RWPE1 (cell line): ENCODE measurements at regions not wholly inside any gene's neighbourhood (a gene's known extent, or its start where the extent isn't known, plus 50 kb on each side); places are given as distances from the start of the nearest gene placed in this dataset.

Experiments
- CTCF ChIA-PET: fragments of 350-600 bp; sonication (Branson Sonifier 250); formaldehyde crosslinking; extraction: SDS; loops from one replicate; lab custom pipeline; 2021; lab: Yijun Ruan, JAX
- POLR2A ChIA-PET: fragments of 400-600 bp; formaldehyde crosslinking; extraction: SDS; loops from one replicate; lab custom pipeline; 2020; ENCODE audit warnings: antibody characterized with exemption; ENCODE audit not compliant: low non-redundant PET; lab: Yijun Ruan, JAX
- DNase-seq: peaks from one replicate; pipeline ENCODE4 v3.0.0; 2012; ENCODE audit warnings: low spot score
- H3K27ac ChIP-seq: fragments of 450-650 bp; 2 replicates; pipeline ENCODE4 v1.5.1; 2017
- CTCF ChIP-seq: fragments of 450-650 bp; conservative IDR thresholded peaks from 2 replicates; pipeline ENCODE4 v1.5.1; 2017; ENCODE audit warnings: low read depth, mild to moderate bottlenecking

- no peak overlapping the region for H3K27ac ChIP-seq
- ChIA-PET CTCF (interaction anchor here (0.6 kb wide), 1 partner anchor 605 kb away, joined by 3 read pairs; no protein-coding TSS in a partner anchor), POLR2A (no interaction called here)
- no peak for DNase-seq
- no peak for TF ChIP-seq CTCF
These were observed 926.2 kb downstream of the KCNMA1 start for GRCh38 chr10:76711222-76711997.

- DNase-seq: no peak
- TF ChIP-seq CTCF: no peak
- H3K27ac ChIP-seq: no peak overlapping the region
- ChIA-PET CTCF (no interaction called here), POLR2A (no interaction called here)
These were observed 937.4 kb downstream of the KCNMA1 start for GRCh38 chr10:76700241-76700640.

- no peak for TF ChIP-seq CTCF
- no peak for DNase-seq
- ChIA-PET CTCF (interaction anchor here (0.8 kb wide), 1 partner anchor 9 kb away, joined by 4 read pairs; no protein-coding TSS in a partner anchor), POLR2A (no interaction called here)
- H3K27ac ChIP-seq: no peak overlapping the region
These were observed 939.7 kb downstream of the KCNMA1 start for GRCh38 chr10:76697923-76698322.

- DNase-seq: no peak
- TF ChIP-seq CTCF: no peak
- H3K27ac ChIP-seq: no peak overlapping the region
- ChIA-PET POLR2A (interaction anchor here (0.6 kb wide), 1 partner anchor 388 kb away, joined by 5 read pairs; no protein-coding TSS in a partner anchor), CTCF (interaction anchor here (0.6 to 0.7 kb wide), 2 partner anchors 11 to 35 kb away, joined by 3 to 4 read pairs; no protein-coding TSS in a partner anchor)
These were observed 942.5 kb downstream of the KCNMA1 start for GRCh38 chr10:76695069-76695468.

GRCh38 chr10:76686201-76686600 lies 951.4 kb downstream of the KCNMA1 start:
- TF ChIP-seq CTCF: no peak
- DNase-seq: no peak
- POLR2A ChIA-PET: interaction anchor here (0.6 kb wide), 1 partner anchor 605 kb away, joined by 4 read pairs; no protein-coding TSS in a partner anchor
- CTCF ChIA-PET: no interaction called here
- H3K27ac ChIP-seq: no peak overlapping the region

- TF ChIP-seq CTCF: no peak
- DNase-seq: no peak
- POLR2A ChIA-PET: no interaction called here
- CTCF ChIA-PET: no interaction called here
- H3K27ac ChIP-seq: no peak overlapping the region
These were observed 952.6 kb downstream of the KCNMA1 start for GRCh38 chr10:76684968-76685367.
